Fibroblast of mammary gland (primary cell): ENCODE measurements at regions not wholly inside any gene's neighbourhood (a gene's known extent, or its start where the extent isn't known, plus 50 kb on each side); places are given as distances from the start of the nearest gene placed in this dataset.

ENCODE experiments used
- DNase-seq: peaks from one replicate; pipeline ENCODE4 v3.0.0-alpha.2; 2010; ENCODE audit warnings: low read depth
- H3K4me3 ChIP-seq: 2 replicates; pipeline ENCODE4 v1.5.1; 2011; ENCODE audit warnings: low read depth, mild to moderate bottlenecking, low read length, moderate library complexity; ENCODE audit not compliant: control insufficient read depth
- TF ChIP-seq, protein P1 (sequence below): conservative IDR thresholded peaks from 2 replicates; pipeline ENCODE4 v1.5.1; 2011; ENCODE audit warnings: low read depth, low read length, inconsistent platforms; ENCODE audit not compliant: control insufficient read depth, insufficient read depth

DNA sequence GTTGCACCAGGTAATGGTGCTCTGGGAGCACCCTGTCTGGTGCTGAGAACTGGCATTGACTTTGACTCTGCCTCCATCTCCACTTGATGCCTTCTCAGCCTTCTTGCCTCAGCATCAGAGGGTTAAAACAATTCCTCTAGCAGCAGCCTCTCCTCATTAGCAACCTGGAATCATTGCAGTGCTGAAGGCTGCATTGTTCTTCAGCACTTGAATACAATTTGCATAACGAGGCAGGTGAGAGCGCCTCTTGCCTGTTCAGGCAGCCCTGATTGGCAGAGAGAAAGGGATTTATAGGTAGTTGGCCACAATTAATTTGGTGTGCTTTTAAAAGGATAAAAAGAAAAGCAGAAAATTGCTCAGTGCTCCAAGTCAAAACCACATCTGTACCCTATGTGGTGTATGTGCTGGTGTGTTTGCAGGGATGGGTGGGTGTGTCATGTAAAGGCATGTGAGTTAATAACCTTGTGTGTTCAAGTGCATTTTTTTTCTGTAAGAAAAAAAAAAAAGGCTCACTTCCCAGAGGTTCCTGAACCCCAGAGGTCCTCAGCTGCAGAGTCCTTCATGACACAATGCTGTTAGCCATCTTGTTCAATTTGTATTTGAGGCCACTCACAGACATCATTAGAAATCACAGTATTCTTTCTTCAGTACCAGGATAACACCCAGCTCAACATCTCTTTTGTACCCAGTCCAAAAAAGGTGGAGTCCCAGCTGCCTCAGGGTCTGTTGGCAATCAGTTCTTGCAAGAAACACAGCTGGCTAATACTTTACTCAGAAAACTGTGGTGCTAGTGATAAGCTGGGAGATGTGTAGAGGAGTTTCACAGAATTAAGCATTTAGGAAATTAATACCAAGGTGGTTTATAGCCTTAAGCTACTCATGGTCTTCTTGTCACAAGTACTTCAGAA, 385.6 kb downstream of the GRIN2B start:
- DNase-seq = no peak

DNA sequence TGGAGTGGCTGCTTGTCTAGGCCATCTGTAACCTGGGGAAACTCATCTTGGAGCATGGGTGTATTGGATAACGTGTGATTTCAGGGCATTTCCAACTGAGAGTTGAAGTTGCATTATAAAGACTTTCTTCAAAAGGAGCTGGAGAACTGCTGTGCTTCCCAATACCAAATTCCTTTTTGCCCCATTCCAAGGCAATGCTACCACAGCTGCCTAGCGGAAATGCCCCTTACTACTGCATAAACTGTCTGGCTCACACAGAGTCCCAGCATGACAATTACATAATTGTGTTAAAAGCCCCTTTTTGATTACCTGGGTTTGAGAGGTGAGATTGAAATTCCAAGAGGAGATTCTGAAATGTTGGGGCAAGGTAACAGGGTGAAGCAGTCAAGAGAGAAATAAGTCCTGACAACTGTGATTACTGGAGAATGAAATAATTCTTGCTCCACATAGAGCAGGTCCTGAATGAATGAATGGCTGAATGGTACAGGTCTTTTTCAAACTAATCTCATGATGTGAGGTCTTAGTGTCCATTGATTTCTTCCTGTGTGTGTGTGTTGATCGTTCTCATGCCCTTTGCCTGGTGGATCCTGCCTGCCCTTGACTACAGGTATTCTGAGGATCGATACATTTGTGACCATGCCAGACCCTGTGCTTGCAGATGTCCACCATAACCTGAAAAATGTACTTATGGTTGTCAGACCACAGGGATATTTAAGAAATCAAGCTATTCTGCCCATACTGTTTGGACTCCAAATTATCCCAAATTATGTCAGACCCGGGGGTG, 386.5 kb downstream of the GRIN2B start:
- DNase-seq = no peak
- H3K4me3 ChIP-seq = no peak overlapping the region
- TF ChIP-seq, protein P1, sequence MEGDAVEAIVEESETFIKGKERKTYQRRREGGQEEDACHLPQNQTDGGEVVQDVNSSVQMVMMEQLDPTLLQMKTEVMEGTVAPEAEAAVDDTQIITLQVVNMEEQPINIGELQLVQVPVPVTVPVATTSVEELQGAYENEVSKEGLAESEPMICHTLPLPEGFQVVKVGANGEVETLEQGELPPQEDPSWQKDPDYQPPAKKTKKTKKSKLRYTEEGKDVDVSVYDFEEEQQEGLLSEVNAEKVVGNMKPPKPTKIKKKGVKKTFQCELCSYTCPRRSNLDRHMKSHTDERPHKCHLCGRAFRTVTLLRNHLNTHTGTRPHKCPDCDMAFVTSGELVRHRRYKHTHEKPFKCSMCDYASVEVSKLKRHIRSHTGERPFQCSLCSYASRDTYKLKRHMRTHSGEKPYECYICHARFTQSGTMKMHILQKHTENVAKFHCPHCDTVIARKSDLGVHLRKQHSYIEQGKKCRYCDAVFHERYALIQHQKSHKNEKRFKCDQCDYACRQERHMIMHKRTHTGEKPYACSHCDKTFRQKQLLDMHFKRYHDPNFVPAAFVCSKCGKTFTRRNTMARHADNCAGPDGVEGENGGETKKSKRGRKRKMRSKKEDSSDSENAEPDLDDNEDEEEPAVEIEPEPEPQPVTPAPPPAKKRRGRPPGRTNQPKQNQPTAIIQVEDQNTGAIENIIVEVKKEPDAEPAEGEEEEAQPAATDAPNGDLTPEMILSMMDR = no peak

More for the DNA sequence above, 385.6 kb downstream of the GRIN2B start:
- H3K4me3 ChIP-seq = no peak overlapping the region
- TF ChIP-seq, protein P1 = no peak

DNA sequence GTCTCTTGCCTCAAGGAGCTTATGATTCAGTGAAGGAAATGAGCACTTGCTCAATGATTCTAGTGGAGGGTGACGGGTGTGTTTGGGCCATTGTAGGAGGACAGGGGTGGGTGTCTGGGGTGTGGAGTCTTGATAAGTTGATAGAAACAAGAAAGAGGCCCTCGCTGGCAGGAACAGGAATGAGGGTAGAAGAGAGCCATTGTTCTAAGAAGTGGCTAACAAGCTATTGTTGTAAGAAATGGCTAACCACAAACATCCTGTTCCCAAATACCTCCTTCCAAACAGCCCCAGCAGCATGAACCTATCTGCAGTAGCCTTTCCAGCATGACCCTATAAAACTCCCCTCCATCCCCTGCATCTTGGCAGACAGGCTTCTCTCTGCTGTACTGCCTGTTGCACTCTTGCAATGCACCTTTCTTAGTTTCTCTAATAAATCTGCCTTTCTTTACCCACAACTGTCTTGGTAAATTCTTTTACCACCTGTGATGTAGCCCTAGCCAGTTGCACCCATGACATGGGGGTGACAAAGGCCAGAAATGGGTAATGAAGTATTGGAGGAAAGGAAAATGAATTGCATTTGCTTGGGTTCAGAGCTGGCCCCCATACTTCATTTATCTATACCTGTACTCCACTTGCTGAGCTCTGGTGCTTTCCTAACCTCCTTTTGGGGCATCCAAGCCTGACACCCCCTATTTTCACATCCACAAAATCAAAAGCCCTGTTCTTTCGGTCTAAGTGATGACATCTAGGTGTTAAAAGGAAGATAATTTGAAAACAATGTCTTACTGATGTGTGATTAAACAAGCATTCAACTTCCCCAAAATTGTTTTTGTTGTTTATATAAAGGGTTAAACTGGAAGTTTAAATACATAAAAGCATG, 389.1 kb downstream of the GRIN2B start:
- TF ChIP-seq, protein P1 = no peak
- no peak for DNase-seq
- H3K4me3 ChIP-seq = no peak overlapping the region

DNA sequence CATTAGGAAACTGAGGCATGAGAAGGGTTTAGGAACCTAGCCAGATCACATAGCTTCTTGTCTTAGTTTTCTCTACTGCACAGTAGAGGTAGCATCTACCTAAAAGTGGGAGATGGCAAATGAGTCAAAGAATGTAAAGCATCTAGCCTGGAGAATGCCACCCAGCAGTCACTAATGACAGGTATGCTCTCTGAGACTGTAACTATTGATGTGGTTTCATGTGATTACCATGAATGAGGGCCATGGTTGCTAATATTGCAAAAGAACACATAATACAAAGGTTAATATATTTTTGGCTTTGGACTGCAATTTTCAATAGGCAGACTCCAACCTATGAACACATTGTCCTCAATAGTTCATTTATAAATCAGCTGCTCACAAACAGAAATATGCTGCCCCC, 389.9 kb downstream of the GRIN2B start:
- DNase-seq = no peak
- TF ChIP-seq, protein P1 = no peak
- no peak overlapping the region for H3K4me3 ChIP-seq

DNA sequence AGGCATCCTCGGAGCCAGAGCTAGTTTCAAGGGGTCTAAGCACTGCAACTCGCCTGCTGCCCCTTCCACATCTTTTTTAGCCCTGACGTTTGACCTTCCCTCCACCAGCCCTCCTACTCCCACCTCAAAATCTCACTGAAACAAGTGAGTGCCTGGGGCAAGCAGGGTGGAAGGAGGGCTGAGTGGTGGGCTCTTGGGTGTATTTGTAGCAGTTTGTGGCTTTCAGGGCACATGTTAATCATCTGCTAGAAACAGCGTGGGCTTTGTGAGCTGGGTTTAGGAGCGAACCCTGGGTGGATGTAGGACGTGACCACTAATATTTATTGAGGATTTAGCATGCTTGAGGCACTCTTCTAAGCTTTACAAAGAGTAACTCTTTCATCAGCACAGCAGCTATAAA, 390.3 kb downstream of the GRIN2B start:
- no peak overlapping the region for H3K4me3 ChIP-seq
- TF ChIP-seq, protein P1 = no peak
- DNase-seq = no peak

DNA sequence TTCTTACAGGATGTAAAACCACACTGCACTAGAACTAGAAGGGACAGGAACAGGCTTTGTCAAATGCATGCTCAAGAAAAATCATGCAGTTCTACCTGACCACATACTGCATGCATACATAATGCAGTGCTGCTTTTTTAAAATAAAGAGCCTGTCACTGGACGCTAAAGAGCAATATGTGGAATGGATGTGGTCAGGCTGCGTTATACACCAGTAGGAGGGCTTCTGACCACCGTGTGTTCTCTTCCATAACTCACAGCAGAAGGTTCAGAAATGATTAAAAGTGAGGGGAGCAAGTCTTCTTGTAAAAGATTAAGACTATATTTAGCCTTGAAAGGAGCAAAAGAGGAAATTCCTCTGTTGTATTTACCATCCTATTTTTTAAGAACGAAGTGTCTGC, 392.0 kb downstream of the EMP1 start:
- TF ChIP-seq, protein P1 = no peak
- no peak for DNase-seq
- no peak overlapping the region for H3K4me3 ChIP-seq
